SH-SY5Y (cell line): ENCODE measurements at regions not wholly inside any gene's neighbourhood (a gene's known extent, or its start where the extent isn't known, plus 50 kb on each side); places are given as distances from the start of the nearest gene placed in this dataset.

Experiments used
- GATA2 ChIP-seq: IDR thresholded peaks from 2 replicates; pipeline ENCODE4 v1.6.1; 2011; ENCODE audit warnings: mild to moderate bottlenecking, low read depth, low read length
- GATA3 ChIP-seq: IDR thresholded peaks from 2 replicates; pipeline ENCODE4 v1.6.1; 2011; ENCODE audit warnings: low read depth, mild to moderate bottlenecking, low read length, moderate library complexity

DNA sequence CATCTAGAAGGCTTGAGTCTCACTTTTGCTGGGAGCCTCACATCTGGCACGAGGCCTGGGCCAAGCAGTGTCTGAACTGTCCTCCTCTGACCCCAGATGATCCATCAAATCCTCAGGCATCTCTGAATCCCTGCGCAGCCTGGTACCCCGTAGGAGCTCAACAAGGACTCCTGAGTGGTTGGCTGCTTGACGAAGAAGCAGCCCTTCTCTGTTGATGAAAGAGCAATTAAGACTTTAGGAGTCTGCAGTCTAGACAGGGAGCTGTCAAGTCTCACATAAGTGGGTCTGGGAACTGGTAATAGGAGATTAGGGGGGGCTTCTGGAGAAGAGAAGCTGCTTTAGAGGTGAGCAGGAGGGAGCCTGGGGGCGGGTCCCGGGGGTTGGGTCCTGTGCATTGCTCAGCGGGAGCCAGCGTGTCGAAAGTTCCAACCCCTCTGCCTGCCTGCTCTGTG lies 326.0 kb downstream of the RPS24 start:
- TF ChIP-seq GATA3: no peak
- no peak for TF ChIP-seq GATA2
